ENCODE measurements at regions not wholly inside any gene's neighbourhood (a gene's known extent, or its start where the extent isn't known, plus 50 kb on each side); places are given as distances from the start of the nearest gene placed in this dataset.

DNA sequence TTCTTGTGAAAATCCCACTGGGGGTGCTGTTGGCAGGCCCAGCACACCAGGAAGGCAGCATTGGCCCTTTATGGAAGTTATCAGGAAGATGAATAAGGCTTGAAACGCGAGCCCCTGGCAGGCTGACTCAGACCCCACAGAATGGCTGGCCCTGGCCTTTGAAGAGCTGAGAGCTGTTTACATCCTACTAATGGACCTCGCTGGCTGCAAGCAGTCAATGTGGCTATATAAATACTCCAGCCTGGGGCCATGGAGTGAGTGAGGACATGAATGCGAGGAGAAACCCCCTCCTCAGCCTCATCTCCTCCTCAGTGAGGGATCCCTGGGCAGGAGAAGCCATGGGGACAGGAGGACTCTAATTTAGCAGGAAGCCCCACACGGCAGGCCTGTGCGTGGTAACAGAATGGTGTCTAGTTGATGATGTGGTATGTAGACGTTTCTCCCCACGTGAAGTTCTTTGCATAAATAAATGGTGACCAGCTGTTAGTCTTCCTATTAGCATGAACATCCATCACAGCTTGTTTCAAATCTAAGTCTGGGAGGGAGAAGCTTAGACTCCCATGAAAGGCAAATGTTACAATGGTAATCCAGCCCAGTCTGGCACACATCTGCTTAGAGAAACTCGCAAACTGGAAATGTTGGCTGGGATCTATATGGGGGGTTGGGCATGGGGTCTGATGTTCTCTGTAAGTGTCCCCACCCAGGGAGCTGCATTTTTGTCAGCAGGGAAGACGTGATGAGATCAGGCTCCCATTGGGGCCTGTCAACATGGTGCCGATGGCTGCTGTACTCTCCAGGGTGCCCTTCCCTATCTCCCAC, 175.1 kb upstream of the PITX1 start (continued):
- TF ChIP-seq, protein P1, sequence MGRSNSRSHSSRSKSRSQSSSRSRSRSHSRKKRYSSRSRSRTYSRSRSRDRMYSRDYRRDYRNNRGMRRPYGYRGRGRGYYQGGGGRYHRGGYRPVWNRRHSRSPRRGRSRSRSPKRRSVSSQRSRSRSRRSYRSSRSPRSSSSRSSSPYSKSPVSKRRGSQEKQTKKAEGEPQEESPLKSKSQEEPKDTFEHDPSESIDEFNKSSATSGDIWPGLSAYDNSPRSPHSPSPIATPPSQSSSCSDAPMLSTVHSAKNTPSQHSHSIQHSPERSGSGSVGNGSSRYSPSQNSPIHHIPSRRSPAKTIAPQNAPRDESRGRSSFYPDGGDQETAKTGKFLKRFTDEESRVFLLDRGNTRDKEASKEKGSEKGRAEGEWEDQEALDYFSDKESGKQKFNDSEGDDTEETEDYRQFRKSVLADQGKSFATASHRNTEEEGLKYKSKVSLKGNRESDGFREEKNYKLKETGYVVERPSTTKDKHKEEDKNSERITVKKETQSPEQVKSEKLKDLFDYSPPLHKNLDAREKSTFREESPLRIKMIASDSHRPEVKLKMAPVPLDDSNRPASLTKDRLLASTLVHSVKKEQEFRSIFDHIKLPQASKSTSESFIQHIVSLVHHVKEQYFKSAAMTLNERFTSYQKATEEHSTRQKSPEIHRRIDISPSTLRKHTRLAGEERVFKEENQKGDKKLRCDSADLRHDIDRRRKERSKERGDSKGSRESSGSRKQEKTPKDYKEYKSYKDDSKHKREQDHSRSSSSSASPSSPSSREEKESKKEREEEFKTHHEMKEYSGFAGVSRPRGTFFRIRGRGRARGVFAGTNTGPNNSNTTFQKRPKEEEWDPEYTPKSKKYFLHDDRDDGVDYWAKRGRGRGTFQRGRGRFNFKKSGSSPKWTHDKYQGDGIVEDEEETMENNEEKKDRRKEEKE (IDR thresholded peaks at IDR 0.05) = no peak
- TF ChIP-seq JUNB (IDR thresholded peaks at IDR 0.05) = no peak

DNA sequence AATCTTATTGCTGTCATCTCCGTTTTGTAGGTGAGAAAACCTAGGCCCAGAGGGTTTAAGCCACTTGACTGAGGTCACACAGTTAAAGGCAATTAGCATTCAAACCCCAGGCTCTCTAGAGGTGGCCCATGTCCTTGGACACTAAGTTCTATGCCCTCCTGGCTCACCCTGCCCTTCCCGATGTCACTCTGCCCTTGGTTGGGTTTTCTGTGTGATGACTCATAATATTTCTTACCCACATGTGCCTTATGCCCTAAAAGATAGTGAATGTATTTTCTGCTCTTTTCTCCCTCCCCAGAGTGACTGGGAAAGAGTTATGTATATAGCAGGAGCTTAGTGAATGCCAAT, 174.5 kb upstream of the PITX1 start:
- 0% methylated on average over 2 of the region's 2 CpGs for WGBS (ENCODE audit: insufficient coverage, insufficient replicate concordance, low lambda C conversion rate, missing lambda C conversion rate)
- H3K27me3 ChIP-seq (replicated peaks in 1 of 2; ENCODE audit: control insufficient read depth in 2 of 2, insufficient read depth in 2 of 2, low read length in 1 of 2) = peaks cover 5 to 7% of the 10 kb centered on the region in 2 experiments; a peak in 3 of 4 replicates
- no peaks in the 10 kb centered on the region for H3K4me1 ChIP-seq (ENCODE audit: control insufficient read depth, insufficient read depth, low read length)
- no peak overlapping the region for H3K9ac ChIP-seq (ENCODE audit: control insufficient read depth, insufficient read depth, low read length)
- ChIA-PET CTCF (no interaction called here), RAD21 (ENCODE audit: unreplicated experiment) (no interaction called here), SMC1A (ENCODE audit: uncharacterized antibody, unreplicated experiment) (no interaction called here), POLR2A (no interaction called here)
- no peaks in the 10 kb centered on the region for H3K9me3 ChIP-seq (replicated peaks; ENCODE audit: control insufficient read depth, insufficient read depth, low read length)
- no peaks in the 10 kb centered on the region for H3K36me3 ChIP-seq (ENCODE audit: control insufficient read depth in 2 of 2, insufficient read depth in 2 of 2, low read length in 1 of 2)
- ATAC-seq = no peak
- H3K4me3 ChIP-seq = no peak overlapping the region
- intact Hi-C loops (cut with micrococcal nuclease; ENCODE audit: unreplicated experiment) = no loop called here
- H3K27ac ChIP-seq (ENCODE audit: control insufficient read depth, insufficient read depth) = no peak overlapping the region
- no peaks in the 10 kb centered on the region for H4K20me1 ChIP-seq (ENCODE audit: control insufficient read depth, insufficient read depth)
- FAIRE-seq = no peak
- no TSS peak for BruUV-seq (replicated peaks)
- H2AFZ ChIP-seq (ENCODE audit: control insufficient read depth, low read depth, low read length) = no peak overlapping the region
- no peak overlapping the region for H3K4me2 ChIP-seq (ENCODE audit: control insufficient read depth, insufficient read depth)
- in situ Hi-C loops (cut with MboI) = no loop called here
- H3K79me2 ChIP-seq (ENCODE audit: control insufficient read depth, insufficient read depth, low read length) = no peaks in the 10 kb centered on the region
- DNase-seq (ENCODE audit: low read depth, low spot score) = no peak
- TF ChIP-seq NRF1 (conservative IDR thresholded peaks at IDR 0.05; ENCODE audit: low read depth, low read length) (no peak), ATF7 (IDR thresholded peaks at IDR 0.05; ENCODE audit: low read depth) (no peak), GATAD2B (conservative IDR thresholded peaks at IDR 0.05; ENCODE audit: low read depth) (no peak), PRDM15 (CRISPR knock-in tag; IDR thresholded peaks at IDR 0.05) (no peak), RUNX3 (IDR thresholded peaks at IDR 0.05; ENCODE audit: low read length) (no peak), HCFC1 (IDR thresholded peaks at IDR 0.05; ENCODE audit: low read length) (no peak), ZNF384 (IDR thresholded peaks at IDR 0.05; ENCODE audit: borderline replicate concordance, low read depth, low read length) (no peak), TAF1 (IDR thresholded peaks at IDR 0.05; ENCODE audit: borderline replicate concordance, low read depth, low read length) (no peak), RCOR1 (conservative IDR thresholded peaks at IDR 0.05; ENCODE audit: low read depth, low read length) (no peak), ZNF24 (IDR thresholded peaks at IDR 0.05) (no peak), ASH2L (IDR thresholded peaks at IDR 0.05; ENCODE audit: borderline replicate concordance, low read depth) (no peak), ZSCAN29 (IDR thresholded peaks at IDR 0.05) (no peak), SIN3A (IDR thresholded peaks at IDR 0.05; ENCODE audit: low read depth, low read length) (no peak)
